Suprapubic skin (tissue), 4 donors: ENCODE measurements at regions not wholly inside any gene's neighbourhood (a gene's known extent, or its start where the extent isn't known, plus 50 kb on each side); places are given as distances from the start of the nearest gene placed in this dataset.

ENCODE experiments used
- EP300 ChIP-seq: sonication (generic); formaldehyde crosslinking; IDR thresholded peaks from one replicate; pipeline ENCODE4 v1.6.1; 2017; ENCODE audit warnings: antibody characterized with exemption
- POLR2AphosphoS5 ChIP-seq, 3 donors: sonication (generic); formaldehyde crosslinking; IDR thresholded peaks; one replicate each; pipeline ENCODE4 v1.6.1; 2017; ENCODE audit warnings: antibody characterized with exemption in 3 of 3
- TF ChIP-seq, protein P1 (sequence below), 2 donors: fragments of 200-600 bp in 1 of 2; fragments of 450-650 bp in 1 of 2; sonication (generic) in 1 of 2; IDR thresholded peaks; one replicate each; pipeline ENCODE4 v1.5.1; 2016 to 2019; ENCODE audit warnings: antibody characterized with exemption in 2 of 2, mild to moderate bottlenecking in 1 of 2, moderate library complexity in 1 of 2

DNA sequence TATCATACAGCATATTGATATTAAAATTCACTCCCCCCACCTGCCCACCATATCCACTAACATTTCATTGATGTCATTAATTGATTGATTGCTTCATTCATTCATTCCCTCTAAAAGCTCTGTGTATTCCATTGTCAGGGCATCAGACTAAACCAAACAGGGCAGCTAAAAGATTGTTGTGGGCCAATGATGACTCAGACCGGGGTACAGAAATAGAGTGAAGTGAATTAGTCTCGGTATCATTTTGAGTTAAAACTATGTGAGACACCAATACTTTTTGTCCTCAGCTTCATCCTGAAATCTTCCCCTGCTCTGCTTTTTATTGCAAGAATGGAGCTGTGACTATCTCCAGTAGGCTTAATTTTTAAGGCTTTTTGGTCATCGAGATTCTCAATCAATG, 868.3 kb downstream of the CDH11 start:
- TF ChIP-seq, protein P1, sequence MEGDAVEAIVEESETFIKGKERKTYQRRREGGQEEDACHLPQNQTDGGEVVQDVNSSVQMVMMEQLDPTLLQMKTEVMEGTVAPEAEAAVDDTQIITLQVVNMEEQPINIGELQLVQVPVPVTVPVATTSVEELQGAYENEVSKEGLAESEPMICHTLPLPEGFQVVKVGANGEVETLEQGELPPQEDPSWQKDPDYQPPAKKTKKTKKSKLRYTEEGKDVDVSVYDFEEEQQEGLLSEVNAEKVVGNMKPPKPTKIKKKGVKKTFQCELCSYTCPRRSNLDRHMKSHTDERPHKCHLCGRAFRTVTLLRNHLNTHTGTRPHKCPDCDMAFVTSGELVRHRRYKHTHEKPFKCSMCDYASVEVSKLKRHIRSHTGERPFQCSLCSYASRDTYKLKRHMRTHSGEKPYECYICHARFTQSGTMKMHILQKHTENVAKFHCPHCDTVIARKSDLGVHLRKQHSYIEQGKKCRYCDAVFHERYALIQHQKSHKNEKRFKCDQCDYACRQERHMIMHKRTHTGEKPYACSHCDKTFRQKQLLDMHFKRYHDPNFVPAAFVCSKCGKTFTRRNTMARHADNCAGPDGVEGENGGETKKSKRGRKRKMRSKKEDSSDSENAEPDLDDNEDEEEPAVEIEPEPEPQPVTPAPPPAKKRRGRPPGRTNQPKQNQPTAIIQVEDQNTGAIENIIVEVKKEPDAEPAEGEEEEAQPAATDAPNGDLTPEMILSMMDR (IDR thresholded peaks at IDR 0.05) = no peak
- no peak for TF ChIP-seq POLR2AphosphoS5 (IDR thresholded peaks at IDR 0.05)
- TF ChIP-seq EP300 = no peak
